Uterus (tissue), 3 donors: ENCODE measurements at regions not wholly inside any gene's neighbourhood (a gene's known extent, or its start where the extent isn't known, plus 50 kb on each side); places are given as distances from the start of the nearest gene placed in this dataset.

Experiments
- DNase-seq, 2 donors: peaks; one replicate each; pipeline ENCODE4 v3.0.0-alpha.2; 2019 to 2020
- H3K27ac ChIP-seq, 2 donors: fragments of 200-600 bp; sonication (generic); 1 replicate in 1 of 2; 2 replicates in 1 of 2; pipeline ENCODE4 v1.5.1; 2016 to 2018
- H3K27me3 ChIP-seq, 2 donors: fragments of 200-600 bp; sonication (generic); one replicate each; pipeline ENCODE4 v1.5.1; 2018 to 2019; ENCODE audit warnings: control low read depth in 1 of 2
- H3K36me3 ChIP-seq, 2 donors: fragments of 200-600 bp; sonication (generic); one replicate each; pipeline ENCODE4 v1.5.1; 2019; ENCODE audit warnings: control low read depth in 1 of 2
- H3K4me1 ChIP-seq, 2 donors: fragments of 200-600 bp; sonication (generic); one replicate each; pipeline ENCODE4 v1.5.1; 2018 to 2019; ENCODE audit warnings: control low read depth in 1 of 2
- H3K4me3 ChIP-seq, 2 donors: fragments of 200-600 bp; sonication (generic); 1 replicate in 1 of 2; 2 replicates in 1 of 2; pipeline ENCODE4 v1.5.1; 2018 to 2019; ENCODE audit warnings: mild to moderate bottlenecking in 1 of 2
- H3K9me3 ChIP-seq, 2 donors: fragments of 200-600 bp; sonication (generic); one replicate each; pipeline ENCODE4 v1.5.1; 2019; ENCODE audit warnings: control low read depth in 1 of 2
- CTCF ChIP-seq, 4 experiments: fragments of 200-600 bp in 2 of 4; fragments of 450-650 bp in 2 of 4; sonication (generic) in 2 of 4; IDR thresholded peaks; one replicate each; pipeline ENCODE4 v1.5.1; 2016 to 2019; ENCODE audit warnings: antibody characterized with exemption in 4 of 4, mild to moderate bottlenecking in 2 of 4, moderate library complexity in 1 of 4
- POLR2A ChIP-seq, 2 donors: fragments of 450-650 bp; IDR thresholded peaks; one replicate each; pipeline ENCODE4 v1.6.1; 2016; ENCODE audit warnings: antibody characterized with exemption in 2 of 2, mild to moderate bottlenecking in 1 of 2, moderate library complexity in 1 of 2
- intact Hi-C: fragments of 100-400 bp; cut with DNase I; formaldehyde crosslinking; loops from one replicate; pipeline ENCODE4 v1.15.1; 2023; ENCODE audit warnings: low total_unique reads
- donor health status: DM: yes; HTN: yes; CAD: no.

- Histone ChIP-seq H3K4me3 (no peak overlapping the region), H3K27ac (no peak overlapping the region), H3K9me3 (no peaks in the 10 kb centered on the region), H3K27me3 (no peaks in the 10 kb centered on the region), H3K36me3 (no peaks in the 10 kb centered on the region), H3K4me1 (no peaks in the 10 kb centered on the region)
- DNase-seq = no peak
- intact Hi-C loops = no loop called here
- TF ChIP-seq CTCF (IDR thresholded peaks at IDR 0.05) (no peak), POLR2A (IDR thresholded peaks at IDR 0.05) (no peak)
Measured at GRCh38 chr7:34385384-34385783, 272.6 kb upstream of the NPSR1 start.

DNA sequence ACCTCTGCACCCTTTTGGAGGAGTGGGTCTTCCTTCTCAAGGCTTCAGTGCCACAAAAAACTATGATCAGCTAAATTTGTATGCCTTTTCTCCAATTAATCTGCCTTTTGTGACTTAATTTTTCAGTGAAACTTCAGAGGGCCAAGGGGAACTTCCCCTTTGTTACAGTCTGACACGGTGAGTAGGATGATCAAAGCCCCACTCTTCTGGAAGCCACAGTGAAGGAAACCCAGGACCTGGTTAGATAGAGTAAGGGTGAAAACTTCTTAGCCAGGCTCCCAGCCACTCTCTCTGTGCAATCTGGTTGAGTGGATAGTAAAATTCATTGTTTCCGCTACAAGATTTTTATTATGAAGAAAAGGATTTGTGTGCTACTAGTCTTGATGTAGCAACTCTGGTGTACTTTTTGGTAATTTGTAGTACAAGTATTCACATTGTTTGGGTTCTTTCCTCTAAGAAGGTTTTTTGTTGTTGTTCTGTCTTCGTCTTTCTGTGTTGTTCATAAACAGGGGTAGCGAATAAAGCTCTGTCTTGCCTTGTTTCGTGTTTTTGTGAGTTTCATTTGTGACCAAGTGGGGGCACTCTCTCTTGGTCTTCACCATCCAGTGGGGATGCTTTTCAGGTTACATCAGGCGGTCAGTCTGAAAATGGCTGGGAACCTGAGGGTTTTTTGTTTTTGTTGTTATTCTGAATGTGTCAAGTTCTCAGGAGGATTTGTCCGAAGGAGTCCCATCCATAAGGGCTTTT, 268.5 kb upstream of the NPSR1 start:
- intact Hi-C loops = no loop called here
- Histone ChIP-seq H3K36me3 (no peaks in the 10 kb centered on the region), H3K27ac (no peak overlapping the region), H3K4me1 (no peaks in the 10 kb centered on the region), H3K9me3 (no peaks in the 10 kb centered on the region), H3K27me3 (no peaks in the 10 kb centered on the region), H3K4me3 (no peak overlapping the region)
- no peak for DNase-seq
- TF ChIP-seq CTCF (IDR thresholded peaks at IDR 0.05) (no peak), POLR2A (IDR thresholded peaks at IDR 0.05) (no peak)

- TF ChIP-seq CTCF (IDR thresholded peaks at IDR 0.05) = no peak
- no peak for TF ChIP-seq POLR2A (IDR thresholded peaks at IDR 0.05)
- Histone ChIP-seq H3K36me3 (no peaks in the 10 kb centered on the region), H3K27me3 (no peaks in the 10 kb centered on the region), H3K9me3 (no peaks in the 10 kb centered on the region), H3K27ac (no peak overlapping the region), H3K4me3 (no peak overlapping the region), H3K4me1 (no peaks in the 10 kb centered on the region)
- intact Hi-C loops = no loop called here
- DNase-seq = no peak
Measured at GRCh38 chr7:34390103-34390502, 267.9 kb upstream of the NPSR1 start.

GRCh38 chr7:34392972-34393371, 265.0 kb upstream of the NPSR1 start:
- H3K27ac ChIP-seq = no peak overlapping the region
- H3K36me3 ChIP-seq = no peaks in the 10 kb centered on the region
- no peak for TF ChIP-seq POLR2A (IDR thresholded peaks at IDR 0.05)
- no peak for TF ChIP-seq CTCF (IDR thresholded peaks at IDR 0.05)
- H3K4me1 ChIP-seq = no peaks in the 10 kb centered on the region
- H3K27me3 ChIP-seq = no peaks in the 10 kb centered on the region
- intact Hi-C loops = no loop called here
- no peaks in the 10 kb centered on the region for H3K9me3 ChIP-seq
- DNase-seq = no peak
- no peak overlapping the region for H3K4me3 ChIP-seq

DNA sequence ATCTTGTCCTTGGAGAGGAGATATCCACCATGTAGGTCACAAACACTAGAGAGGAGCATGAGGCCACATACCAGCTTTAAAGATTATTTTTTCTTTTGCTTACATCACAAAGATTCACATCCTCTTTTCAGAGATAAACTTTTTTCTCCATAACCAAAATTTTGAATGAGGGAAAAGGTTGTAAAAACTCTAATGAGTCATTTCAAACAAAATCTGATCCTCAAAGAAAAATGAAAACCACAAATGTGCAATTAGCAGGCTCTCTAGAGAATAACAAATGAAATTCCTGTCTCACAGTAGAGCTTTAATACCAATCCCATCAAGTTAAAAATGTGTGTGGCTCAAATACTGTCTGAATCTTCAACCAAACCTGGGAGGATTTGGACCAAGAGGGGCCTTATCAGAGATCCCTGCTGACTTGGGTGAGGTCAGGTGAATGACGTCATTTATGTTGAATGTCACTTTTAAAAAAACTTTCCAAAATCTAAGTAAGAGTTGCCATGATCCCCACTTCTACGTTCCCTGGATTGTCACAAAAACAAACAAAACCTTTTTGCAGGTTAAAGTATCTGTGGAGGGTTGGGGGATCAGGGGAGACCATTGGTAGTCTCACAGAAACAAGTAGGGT, 261.5 kb upstream of the NPSR1 start:
- TF ChIP-seq POLR2A (IDR thresholded peaks at IDR 0.05) = no peak
- TF ChIP-seq CTCF (IDR thresholded peaks at IDR 0.05) = no peak
- Histone ChIP-seq H3K4me1 (no peaks in the 10 kb centered on the region), H3K36me3 (no peaks in the 10 kb centered on the region), H3K4me3 (no peak overlapping the region), H3K9me3 (no peaks in the 10 kb centered on the region), H3K27me3 (no peaks in the 10 kb centered on the region), H3K27ac (no peak overlapping the region)
- no peak for DNase-seq
- intact Hi-C loops = no loop called here
